ENCODE measurements at regions not wholly inside any gene's neighbourhood (a gene's known extent, or its start where the extent isn't known, plus 50 kb on each side); places are given as distances from the start of the nearest gene placed in this dataset.
A peak's percentile ranks its signal among the peaks of the same experiment; 100 is the strongest.

DNA sequence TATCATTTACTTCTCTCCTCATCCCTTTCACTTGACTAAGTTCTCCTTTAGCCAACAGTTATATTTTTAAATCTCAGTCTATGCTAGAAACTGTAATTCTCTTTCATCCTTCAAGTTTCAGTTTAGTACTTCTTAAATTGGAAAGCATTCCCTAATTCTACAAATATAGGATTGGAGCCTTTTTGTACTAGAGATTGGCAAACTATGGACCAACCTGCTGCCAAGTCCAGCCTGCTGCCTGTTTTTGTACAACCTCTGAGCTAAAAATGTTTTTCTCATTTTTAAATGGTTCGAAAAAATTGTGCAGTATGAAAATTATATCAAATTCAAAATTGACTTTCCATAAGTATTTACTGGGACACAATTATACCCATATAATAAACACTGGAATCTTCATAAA lies 1381.5 kb upstream of the SPRY2 start:
- no peak for DNase-seq

DNA sequence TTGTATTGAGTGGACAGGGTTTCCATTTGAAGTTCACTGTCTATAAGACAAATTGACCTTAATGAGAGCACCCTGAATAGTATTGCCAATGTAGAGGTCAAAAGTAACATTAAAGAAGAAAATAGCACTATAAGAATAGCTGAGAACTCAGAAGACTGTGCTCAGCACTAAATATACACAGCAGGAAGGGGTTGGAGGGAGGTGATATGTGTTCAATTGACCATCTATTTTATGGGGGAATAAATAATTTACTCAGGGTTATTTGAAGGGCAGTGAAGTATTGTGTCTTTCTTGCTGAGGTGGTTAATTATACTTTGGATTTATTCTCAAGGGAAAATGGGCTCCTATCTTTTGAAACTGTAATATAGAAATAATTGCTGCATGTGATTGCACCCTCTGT lies 1380.5 kb upstream of the SPRY2 start:
- DNase-seq = no peak

DNA sequence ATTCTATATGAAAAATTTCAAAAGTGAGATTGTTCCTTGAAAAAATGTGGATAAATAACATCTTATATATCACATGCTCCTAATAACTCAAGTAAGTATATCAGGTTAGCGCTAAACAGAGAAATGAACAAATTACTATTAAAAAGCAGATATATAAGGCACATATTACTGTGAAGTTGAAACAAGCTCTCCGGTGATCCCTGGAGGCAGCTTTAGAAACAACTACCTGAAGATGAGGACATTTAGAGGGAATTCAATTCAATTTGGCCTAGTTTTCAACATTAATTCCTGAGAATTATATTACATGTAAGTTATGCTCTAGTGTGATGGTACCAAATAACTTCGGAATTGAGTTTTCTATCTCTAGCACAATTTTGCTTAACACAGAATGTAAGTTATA lies 1373.6 kb upstream of the SPRY2 start:
- no peak for DNase-seq

DNA sequence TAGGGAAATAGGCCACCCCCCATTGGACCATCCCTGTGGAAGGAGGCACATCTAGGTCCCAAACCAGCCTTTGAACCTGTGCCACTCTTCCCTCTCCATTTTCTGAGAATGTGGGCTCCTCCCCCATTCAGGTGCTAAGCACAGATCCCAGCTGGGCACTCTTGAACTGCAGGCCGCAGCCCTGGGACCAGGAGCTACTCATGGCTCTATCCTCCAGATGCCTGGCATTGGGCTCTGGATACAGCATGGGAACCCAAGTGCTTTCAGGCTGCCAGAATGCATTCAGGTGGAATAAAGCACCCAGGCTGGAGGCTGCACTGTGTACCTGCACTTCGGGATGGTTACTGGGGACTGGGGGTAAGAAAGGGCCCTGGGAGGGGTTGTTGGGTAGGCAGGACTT lies 1372.3 kb upstream of the SPRY2 start:
- no peak for DNase-seq

DNA sequence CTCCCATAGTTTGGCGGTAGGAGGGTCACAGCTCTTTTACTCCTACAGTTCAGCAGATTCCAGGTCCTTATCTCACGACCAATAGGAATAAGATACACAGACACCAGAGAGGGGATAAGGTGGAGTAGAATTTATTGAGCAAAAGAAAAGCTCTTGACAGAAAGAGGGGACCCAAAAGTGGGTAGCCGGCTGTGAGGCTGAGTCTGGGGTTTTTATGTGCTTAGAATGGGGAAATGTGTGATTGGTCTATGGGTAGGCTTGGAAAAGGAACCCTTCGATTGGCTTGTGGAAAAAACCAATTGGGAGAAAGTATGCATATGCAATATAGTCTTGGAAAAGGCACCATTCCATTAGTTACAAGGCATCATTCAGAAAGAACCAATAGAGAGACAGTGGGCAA lies 1356.9 kb upstream of the SPRY2 start:
- DNase-seq = no peak

DNA sequence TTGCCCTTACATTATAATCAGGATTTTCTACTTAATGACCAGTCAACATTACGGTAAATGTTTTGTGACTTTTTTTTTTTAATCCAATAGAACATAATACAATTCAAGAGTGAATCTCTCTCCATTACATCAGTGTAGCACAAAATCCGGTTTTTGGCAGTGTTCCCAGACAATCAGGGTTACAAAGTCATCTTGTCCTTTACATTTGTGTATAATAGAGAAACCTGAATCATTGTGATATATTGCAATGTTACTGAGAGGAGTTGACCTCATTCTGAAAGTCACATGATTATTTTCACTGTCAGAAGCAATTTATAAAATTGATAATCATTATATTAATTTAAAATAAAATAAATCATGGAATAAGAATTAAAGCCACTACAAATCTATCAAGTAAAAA lies 1346.0 kb upstream of the SPRY2 start:
- DNase-seq = no peak

DNA sequence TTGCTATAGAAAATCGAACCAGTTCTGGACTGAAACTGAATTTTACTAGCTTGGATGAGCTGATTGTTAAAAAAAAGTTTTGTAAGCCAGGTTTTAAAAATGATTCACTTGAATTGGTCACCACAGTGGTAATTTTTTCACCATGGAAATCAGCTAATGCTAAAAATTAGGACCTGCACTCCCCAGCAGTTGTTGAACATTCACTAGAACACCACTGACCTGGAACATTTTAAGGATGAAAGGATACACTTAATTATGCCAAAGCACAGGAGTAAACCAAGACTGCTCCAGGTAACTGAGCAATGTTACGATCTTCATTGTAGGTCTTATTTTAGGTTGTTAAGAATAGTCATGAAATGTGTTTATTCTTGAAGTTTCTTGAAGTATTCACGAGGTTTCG lies 1342.6 kb upstream of the SPRY2 start:
- DNase-seq = no peak

DNA sequence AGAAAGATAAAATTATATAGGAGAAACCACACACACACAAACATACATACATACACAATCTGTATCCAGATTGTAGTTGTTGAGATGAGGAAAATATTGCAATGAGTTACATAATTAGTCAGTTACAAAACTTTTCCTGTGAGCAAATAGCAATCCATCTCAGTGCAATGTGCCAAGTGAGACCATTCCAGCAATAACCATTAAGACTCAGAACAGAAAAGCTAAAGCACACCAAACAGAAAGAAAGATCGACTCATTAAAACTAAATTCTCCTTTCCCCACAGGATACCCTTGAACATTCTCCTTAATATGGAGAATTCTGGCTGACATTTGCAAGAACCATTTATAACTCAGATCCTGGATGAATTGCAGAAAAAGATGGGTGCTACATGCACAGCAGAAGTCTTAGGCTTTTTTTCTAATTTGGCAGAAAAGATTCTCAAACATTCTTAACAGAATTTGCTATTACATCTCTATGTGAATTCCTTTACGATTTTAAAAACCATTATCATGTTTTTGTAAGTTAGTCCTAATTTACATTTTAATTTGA lies 1341.2 kb upstream of the SPRY2 start:
- DNase-seq = no peak

DNA sequence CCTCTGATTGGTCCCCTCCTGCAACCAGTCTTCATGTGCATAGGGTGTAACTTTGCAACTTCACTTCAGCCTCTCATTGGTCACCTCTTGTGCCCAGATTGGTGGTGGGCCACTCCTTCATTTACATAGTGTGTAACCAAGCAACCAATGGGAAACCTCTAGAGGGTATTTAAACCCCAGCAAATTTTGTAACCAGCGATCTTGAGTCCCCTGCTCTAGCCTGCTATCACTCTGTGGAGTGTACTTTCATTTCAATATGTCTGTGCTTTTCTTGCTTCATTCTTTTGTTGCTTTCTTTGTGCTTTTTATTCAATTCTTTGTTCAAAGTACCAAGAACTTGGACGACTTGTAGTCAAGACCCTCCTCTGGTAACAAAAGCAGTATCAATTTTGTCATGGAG lies 1336.9 kb upstream of the SPRY2 start:
- DNase-seq = no peak

DNA sequence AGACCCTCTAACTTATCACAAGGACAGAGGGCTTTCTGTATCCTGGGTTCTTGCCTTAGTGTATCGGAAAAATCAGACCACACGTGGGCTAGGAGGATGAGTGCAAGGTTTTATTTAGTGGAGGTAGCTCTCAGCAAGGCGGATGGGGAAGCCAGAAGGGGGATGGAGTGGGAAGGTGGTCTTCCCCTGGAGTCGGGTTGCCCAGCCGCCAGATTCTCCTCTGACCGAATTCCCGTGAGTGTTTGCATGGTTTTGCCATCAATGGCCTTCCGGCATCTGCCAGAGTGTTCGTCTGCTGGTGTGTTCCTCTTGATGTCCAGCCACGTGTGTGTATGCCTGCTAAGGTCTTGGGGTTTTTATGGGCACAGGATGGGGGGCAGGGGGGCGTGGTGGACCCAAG lies 1335.1 kb upstream of the SPRY2 start:
- no peak for DNase-seq

DNA sequence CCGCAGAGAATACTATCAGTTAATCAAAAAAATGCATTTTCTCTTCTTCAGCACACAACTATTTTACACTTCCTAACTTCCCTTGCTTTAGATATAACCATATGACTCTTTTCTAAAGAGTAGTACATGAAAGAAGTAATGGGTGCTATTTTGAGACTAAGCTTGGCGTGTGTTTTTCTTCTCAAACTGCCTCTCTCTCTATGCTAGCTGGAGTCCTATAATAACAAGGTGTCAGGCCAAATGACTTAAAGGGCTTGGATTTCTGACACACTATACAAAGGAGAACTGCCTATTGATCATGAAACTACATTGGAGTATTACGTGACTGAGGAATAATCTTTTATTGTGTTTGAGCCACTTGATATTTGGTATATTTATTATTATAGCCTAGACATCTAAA lies 1330.1 kb upstream of the SPRY2 start:
- DNase-seq = no peak

DNA sequence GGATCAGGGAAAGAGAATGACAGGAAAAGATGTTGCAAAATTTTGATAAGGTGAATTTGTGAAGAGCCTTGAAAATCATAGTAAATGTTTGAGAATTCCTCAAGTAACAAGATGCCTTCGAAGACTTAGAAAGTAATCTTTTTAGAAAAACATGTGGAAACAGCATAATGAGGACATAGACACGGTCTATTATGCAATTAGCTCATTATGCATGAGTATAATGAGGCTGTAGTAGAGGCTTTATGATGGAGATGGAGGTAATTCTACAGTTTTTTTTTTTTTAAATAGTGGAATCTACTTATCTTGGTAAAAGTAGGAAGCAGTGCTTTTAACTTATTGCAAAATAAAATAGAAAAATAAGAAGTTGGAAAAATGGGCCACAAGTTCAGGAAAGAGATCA lies 1329.1 kb upstream of the SPRY2 start:
- DNase-seq = no peak

DNA sequence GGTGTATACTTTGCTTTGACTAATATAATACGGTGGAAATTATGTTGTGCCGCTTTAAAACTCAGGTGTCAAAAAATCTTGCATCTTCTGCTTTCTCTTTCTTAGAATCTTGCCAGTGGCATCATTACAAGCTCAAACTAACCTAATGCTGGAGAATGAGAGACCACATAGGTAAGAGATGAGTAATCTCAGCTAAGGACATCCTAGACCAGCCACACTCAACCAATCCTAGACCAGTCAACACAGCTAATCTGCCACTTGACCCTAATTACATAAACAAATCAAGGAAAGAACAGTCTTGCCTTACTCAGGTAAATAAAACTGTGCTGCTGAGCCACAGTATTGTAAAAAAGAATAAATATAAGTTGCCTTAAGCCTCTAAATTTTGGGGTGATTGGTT lies 1323.9 kb upstream of the SPRY2 start:
- DNase-seq = no peak

DNA sequence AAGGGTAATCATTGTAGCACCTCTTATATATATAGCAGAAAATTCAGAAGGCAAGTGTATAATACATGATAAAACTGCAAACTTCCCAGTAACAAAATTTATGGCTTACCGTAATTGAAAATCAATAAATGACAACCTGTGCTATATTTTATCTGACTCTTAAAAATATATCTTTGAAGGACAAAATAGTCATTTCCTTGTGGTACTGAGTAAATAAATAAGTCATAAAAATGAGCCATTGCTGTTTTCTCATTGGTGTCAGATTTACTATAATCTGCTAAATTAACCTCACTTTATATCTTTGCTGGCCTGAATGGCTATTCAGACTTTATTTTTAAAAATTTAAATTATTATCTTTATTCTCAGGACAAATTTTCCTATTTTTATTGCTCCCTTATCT lies 1319.1 kb upstream of the SPRY2 start:
- no peak for DNase-seq

DNA sequence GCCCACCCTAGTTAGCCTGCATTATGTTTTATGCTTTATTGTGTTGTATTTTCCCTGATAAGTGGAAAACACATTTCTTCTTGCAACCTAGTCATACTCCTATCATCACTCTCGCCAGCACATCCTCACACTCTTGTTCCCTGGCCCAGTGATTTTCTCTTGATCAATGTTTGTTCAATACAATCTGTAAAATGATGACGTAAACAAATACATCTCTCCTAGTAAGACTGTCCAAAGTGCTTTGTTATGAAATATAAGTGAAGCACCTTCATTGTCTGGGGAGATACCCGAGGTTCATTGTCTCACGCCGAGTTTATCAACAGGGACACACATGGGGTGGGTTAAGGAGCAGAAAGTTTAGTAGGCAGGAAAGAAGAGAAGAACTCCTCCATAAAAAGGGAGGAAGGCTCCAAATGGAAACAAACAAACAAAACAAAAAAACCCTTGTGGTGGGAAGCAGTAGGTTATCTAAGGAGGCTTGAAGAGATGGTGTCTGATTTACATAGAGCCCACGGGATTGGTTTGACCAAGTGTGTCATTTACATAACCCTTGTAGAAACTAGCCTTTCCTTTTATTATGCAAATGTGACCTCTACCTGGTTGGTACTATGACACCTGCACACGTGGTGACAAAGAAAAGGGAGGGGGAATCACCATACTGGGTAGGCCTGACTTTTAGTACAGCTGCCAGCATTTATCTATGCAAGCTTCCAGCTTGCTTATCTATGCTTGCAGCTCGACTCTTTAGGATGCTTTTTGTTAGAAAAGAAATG lies 1317.9 kb upstream of the SPRY2 start:
- DNase-seq = no peak

DNA sequence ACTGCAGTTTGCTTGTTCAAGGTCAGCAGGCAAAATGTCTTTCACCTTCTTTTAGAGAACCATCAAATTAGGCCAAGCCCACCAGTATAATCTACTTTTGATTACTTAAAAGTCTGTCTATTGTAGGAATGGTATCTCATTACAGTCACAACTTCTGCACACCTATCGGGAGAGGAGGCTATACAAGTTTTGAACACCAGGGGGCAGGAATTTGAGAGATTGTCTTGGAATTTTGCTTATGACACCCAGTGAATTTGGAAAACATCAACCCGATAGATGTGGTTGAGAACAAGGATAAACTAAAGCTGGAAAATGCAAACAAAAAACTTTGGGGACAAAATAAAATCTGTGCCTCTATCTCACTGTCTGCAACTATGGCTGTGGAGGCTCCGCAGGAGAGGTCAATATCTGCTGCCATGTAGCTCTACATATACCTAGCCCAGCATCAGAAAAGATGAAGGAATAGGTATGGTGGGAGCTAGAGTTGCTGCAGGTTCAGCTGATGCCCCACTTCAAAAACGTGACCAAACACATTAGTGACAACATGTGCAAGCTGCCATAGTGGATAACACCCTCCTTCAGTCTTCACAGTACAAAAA lies 1299.2 kb upstream of the SPRY2 start:
- peak; percentile 0 for DNase-seq

DNA sequence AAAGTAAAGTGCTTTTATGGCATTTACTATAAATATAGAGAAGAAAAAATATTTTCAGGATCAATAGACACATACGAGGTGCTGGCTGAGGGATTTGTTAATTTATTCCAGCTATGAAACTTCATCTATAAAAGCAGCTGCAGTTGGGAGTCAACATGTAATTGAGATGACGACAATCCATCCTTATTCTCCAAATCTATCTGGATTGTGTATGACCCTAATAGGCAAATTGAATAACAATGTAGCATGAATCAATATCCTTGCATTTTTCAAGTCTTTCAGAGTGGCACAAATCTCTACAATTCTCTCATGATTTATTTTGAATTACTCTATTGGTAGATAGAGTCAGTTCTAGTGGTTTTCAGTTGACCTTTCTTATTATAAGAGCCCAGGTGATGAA lies 1296.5 kb upstream of the SPRY2 start:
- no peak for DNase-seq

DNA sequence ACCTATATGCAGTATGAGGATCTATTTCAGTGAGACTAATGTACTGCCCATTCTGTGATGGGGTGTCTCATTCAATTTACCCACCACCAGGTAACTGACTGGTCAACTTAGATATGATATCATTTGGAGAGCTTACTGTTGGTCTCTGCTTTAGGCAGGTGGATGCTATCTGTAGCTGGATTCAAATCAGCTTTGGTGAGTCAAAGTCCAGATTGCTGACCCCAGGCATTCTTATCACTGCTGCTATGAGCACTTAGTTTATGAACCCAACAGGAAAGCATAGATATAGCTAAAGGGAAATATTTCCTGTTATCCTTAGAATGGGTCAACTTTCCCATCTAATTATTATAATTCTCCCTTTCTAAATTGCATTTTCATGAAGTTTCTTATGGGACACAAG lies 1295.2 kb upstream of the SPRY2 start:
- no peak for DNase-seq

DNA sequence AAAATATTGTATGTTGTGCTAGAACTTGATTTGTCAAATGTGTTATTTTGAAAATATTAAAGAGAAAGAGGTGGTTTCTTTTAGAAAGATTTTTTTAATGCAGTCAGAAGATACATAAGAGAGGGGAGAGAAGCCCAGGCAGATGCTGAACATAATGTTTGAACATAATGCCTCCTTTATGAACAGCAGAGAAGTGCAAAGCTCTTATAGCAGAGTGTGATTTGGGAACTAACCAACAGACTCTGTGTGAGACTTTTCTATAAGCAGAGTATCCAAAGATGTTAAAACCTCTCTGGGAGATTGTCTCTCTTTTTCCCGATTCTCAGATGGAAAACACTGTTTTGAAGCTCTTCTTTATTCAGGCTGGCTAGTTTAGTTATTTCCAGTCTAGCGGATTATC lies 1274.1 kb upstream of the SPRY2 start:
- DNase-seq = no peak

DNA sequence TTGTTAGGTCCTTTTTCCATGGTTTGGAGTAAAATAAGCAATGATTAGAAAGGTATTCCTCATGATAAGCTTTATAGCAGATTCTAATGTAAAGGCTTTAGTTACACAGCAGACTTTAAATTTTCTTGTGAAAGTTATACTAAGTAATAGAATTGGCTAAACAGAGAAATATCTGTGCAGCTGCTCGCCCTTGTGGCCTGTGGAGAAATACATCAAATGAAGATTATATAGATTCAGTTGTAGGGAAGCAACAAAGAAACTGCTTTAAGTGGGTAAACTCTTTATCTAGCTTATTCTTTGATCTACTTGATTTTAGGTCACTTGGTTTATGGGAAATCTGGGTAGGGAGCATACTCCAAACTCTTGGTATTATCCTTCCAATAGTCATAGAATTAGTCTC lies 1269.7 kb upstream of the SPRY2 start:
- DNase-seq = no peak

DNA sequence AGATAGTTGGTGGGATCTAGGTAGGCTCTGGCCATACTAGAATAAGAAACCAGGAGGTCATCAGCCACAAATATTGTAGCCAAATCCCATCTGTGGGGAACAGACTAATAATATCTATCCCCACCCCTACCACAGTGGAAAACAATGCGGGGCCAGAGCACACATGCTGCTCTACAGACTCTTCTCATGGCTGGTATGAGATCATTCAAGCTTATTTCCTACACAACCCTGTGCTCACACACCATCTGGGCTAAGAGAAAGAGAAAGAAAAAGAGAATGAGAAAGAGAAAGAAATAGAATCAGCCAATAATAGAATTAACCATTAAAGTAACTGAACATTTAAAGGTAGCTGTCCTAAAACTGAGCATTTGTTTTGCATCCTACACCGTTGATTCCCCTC lies 1268.4 kb upstream of the SPRY2 start:
- no peak for DNase-seq

DNA sequence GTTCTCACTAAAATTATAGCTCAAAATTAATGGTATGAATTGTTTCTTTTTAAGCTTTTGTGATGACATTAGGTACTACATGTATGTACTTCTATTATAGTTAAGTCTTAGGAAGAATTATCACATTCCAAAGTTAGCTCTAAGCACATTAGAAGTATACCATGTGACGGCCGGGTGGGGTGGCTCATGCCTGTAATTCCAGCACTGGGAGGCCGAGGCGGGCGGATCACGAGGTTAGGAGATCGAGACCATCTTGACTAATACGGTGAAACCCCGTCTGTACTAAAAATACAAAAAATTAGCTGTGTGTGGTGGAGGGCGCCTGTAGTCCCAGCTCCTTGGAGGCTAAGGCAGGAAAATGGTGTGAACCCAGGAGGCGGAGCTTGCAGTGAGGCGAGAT lies 1265.1 kb upstream of the SPRY2 start:
- DNase-seq = no peak

DNA sequence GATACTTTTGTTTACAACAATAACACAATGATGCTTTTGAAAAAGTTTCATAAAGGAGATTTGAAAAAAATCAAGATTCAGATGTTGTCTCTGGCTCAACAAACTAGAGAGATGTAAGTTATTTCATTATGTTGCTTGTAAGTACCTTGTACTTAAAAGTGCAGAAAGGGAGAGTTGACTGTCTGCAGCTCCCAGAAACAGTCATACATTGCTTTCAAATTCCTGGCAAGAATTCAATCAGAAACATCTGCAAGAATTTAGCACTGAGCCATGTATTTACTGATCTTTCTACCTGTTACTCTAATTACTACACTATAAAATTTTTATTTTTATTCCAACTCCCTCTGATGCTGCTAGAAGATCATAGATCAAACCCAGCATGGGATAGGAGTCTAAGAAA lies 1261.3 kb upstream of the SPRY2 start:
- DNase-seq = no peak

DNA sequence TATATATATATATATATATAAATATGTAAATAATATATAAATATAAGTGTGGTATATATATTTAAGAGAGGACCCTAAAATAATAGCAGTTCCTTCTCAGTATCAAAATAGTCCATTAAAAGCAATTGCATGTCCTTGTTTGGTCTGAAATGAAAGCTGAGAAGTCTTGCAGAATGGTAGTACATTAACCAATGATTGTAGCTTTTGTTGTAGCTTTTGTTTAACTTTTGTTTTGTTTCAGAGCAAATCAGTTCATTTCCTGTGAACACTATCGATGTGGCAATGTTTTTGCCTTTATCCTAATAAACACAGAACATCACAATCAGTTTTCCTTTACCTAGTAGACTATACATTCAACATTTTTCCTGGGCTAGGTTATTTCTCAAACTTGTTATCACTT lies 1256.2 kb upstream of the SPRY2 start:
- no peak for DNase-seq

DNA sequence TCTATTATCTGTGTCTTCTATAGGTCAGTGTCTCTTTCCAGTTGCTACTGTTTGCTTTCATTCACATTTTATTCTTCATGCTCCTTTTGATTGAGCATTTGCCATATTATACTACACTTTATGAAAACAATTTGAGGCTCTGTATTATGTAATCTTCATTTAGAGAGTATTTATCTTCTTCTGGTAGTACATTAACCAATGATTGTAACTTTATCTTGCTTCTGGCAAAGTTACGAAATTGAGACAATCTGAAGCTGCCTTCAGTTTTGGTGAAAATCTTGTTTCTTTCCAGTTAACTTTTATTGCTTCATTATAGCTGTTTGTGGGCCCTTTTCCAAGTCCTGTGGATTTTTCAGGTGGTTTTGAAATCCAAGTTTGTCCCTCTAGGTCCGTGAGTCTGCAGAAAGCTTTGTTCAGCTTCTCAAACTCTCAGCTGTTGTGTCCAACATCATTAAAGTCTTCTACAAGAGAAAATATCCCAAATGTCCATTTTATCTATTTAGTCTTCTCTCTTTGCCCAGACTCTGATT lies 1255.4 kb upstream of the SPRY2 start:
- DNase-seq = no peak
